ENCODE measurements at regions not wholly inside any gene's neighbourhood (a gene's known extent, or its start where the extent isn't known, plus 50 kb on each side); places are given as distances from the start of the nearest gene placed in this dataset.

DNA sequence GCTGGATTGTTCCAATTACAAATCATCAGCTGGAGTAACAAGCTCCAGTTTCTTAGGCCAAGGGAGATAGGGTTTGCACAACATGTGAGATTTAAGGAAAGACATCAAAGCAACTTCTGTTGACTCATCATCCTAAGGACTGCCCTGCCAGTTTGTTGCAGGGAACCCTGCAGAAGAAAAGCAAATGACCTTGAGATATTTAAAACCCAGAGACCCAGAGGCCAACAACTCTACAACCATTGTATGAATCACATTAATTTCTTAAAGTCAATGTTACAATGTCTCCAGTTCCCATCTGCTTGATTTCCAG lies 491.8 kb upstream of the ACVR2A start:
- Histone ChIP-seq H3K9me3 (ENCODE audit: control insufficient read depth, low read length) (no peaks in the 10 kb centered on the region), H4K91ac (ENCODE audit: low read length) (no peak overlapping the region), H2AFZ (ENCODE audit: low read depth, low read length) (no peak overlapping the region), H4K8ac (ENCODE audit: low read length) (no peak overlapping the region), H2BK12ac (ENCODE audit: low read length in 2 of 2) (no peak overlapping the region), H3K4me3 (ENCODE audit: insufficient read depth in 1 of 2, low read depth in 1 of 2, low read length in 2 of 2) (no peak overlapping the region), H3K9ac (ENCODE audit: low read length) (no peak overlapping the region), H3K4me2 (ENCODE audit: low read length, poor library complexity, severe bottlenecking) (no peak overlapping the region), H3K14ac (ENCODE audit: low read length in 2 of 2) (no peak overlapping the region), H3K18ac (ENCODE audit: low read depth in 1 of 2, low read length in 2 of 2) (no peak overlapping the region), H2BK5ac (ENCODE audit: low read depth, low read length, poor library complexity, severe bottlenecking) (no peak overlapping the region), H3K23ac (ENCODE audit: low read length in 2 of 2) (no peak overlapping the region), H3K27me3 (ENCODE audit: control insufficient read depth in 1 of 2, insufficient read depth in 1 of 2, low read length in 2 of 2) (no peaks in the 10 kb centered on the region), H3K79me1 (replicated peaks; ENCODE audit: low read length, poor library complexity, severe bottlenecking) (no peaks in the 10 kb centered on the region), H3K4me1 (ENCODE audit: control insufficient read depth, insufficient read depth, low read depth, low read length) (no peaks in the 10 kb centered on the region), H3K36me3 (ENCODE audit: control insufficient read depth in 1 of 2, insufficient read depth in 2 of 2, low read depth in 1 of 2, low read length in 2 of 2) (no peaks in the 10 kb centered on the region), H3K4ac (ENCODE audit: low read depth in 1 of 2, low read length in 2 of 2) (no peak overlapping the region), H2BK15ac (ENCODE audit: low read depth, poor library complexity, severe bottlenecking) (no peak overlapping the region), H2AK5ac (ENCODE audit: low read length, severe bottlenecking) (no peak overlapping the region), H2BK120ac (ENCODE audit: low read depth, low read length) (no peak overlapping the region), H3K27ac (ENCODE audit: low read length, poor library complexity, severe bottlenecking) (no peak overlapping the region)
- DNase-seq: no peak

DNA sequence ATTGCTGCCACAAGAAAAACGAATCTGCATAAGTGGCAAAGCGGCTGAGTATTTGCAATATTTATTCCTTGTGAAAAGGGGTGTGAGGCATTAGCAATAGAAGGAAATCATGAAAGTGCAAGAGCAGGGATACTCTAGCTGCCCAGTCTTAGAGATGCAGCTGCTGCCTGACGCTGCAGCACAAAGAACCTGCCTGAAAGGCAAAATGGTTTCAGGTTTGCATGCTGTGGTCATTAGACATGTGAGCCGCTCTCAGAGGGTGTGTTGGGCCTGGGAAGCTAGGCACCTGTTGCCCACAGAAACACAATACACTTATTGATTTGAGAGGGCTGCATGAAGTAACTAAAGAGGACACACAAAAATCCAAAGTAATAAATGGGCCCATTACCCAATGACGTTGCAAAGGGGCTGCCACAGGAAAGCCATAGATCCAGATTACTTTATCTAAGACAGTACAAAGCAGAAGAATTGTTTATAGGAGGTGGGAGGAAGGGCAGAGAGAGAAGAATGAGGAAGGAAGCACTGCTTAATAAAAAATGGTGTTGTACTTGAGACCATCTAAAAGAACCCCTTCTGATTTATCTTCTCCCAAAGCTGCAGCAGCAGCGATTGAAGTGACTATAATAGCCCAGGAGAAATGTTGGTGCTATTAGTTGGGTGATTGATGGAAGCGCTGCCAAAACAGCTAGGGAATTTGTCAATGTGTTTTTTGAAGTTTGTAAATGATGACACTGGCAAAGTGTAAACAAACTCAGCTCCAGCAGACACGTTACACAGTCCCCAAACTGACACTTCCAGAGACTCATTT lies 492.4 kb upstream of the ACVR2A start:
- H3K36me3 ChIP-seq (ENCODE audit: control insufficient read depth in 1 of 2, insufficient read depth in 2 of 2, low read depth in 1 of 2, low read length in 2 of 2): no peaks in the 10 kb centered on the region
- 63% methylated on average over 7 of the region's 8 CpGs for WGBS
- no peak overlapping the region for H2AFZ ChIP-seq (ENCODE audit: low read depth, low read length)
- no peak overlapping the region for H3K23ac ChIP-seq (ENCODE audit: low read length in 2 of 2)
- H2BK120ac ChIP-seq (ENCODE audit: low read depth, low read length): no peak overlapping the region
- H2AK5ac ChIP-seq (ENCODE audit: low read length, severe bottlenecking): no peak overlapping the region
- no peak overlapping the region for H3K4me3 ChIP-seq (ENCODE audit: insufficient read depth in 1 of 2, low read depth in 1 of 2, low read length in 2 of 2)
- H3K4ac ChIP-seq (ENCODE audit: low read depth in 1 of 2, low read length in 2 of 2): no peak overlapping the region
- no peak for DNase-seq
- no peak overlapping the region for H3K18ac ChIP-seq (ENCODE audit: low read depth in 1 of 2, low read length in 2 of 2)
- no peak overlapping the region for H3K9ac ChIP-seq (ENCODE audit: low read length)
- H2BK12ac ChIP-seq (ENCODE audit: low read length in 2 of 2): no peak overlapping the region
- H2BK5ac ChIP-seq (ENCODE audit: low read depth, low read length, poor library complexity, severe bottlenecking): no peak overlapping the region
- no peak overlapping the region for H3K14ac ChIP-seq (ENCODE audit: low read length in 2 of 2)
- H3K27me3 ChIP-seq (ENCODE audit: control insufficient read depth in 1 of 2, insufficient read depth in 1 of 2, low read length in 2 of 2): no peaks in the 10 kb centered on the region
- no peaks in the 10 kb centered on the region for H3K4me1 ChIP-seq (ENCODE audit: control insufficient read depth, insufficient read depth, low read depth, low read length)
- H3K79me1 ChIP-seq (replicated peaks; ENCODE audit: low read length, poor library complexity, severe bottlenecking): no peaks in the 10 kb centered on the region
- no peak overlapping the region for H4K8ac ChIP-seq (ENCODE audit: low read length)
- H4K91ac ChIP-seq (ENCODE audit: low read length): no peak overlapping the region
- no peak overlapping the region for H3K27ac ChIP-seq (ENCODE audit: low read length, poor library complexity, severe bottlenecking)
- no peaks in the 10 kb centered on the region for H3K9me3 ChIP-seq (ENCODE audit: control insufficient read depth, low read length)
- H2BK15ac ChIP-seq (ENCODE audit: low read depth, poor library complexity, severe bottlenecking): no peak overlapping the region
- no peak overlapping the region for H3K4me2 ChIP-seq (ENCODE audit: low read length, poor library complexity, severe bottlenecking)

DNA sequence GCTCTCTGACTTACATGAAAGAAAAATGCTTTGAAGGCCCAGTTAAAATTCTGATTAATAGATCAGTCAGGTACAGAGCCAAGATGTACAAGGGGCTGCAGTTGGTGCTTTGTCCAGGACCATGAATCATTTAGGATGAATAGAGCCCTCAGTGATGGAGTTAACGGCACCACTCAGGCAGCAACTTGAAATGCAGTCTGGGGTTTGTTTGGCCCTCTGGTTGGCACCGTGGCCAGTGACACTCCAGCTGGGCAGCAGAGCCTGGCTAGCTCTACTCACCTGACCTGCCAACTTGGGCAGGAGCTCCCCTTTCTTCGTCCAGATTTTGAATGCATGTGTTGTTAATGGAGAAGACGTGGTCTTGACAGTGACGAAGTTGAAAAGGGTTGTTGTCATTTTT lies 493.0 kb upstream of the ACVR2A start:
- no peaks in the 10 kb centered on the region for H3K9me3 ChIP-seq (ENCODE audit: control insufficient read depth, low read length)
- no peaks in the 10 kb centered on the region for H3K4me1 ChIP-seq (ENCODE audit: control insufficient read depth, insufficient read depth, low read depth, low read length)
- H3K18ac ChIP-seq (ENCODE audit: low read depth in 1 of 2, low read length in 2 of 2): no peak overlapping the region
- H3K27me3 ChIP-seq (ENCODE audit: control insufficient read depth in 1 of 2, insufficient read depth in 1 of 2, low read length in 2 of 2): no peaks in the 10 kb centered on the region
- H4K91ac ChIP-seq (ENCODE audit: low read length): no peak overlapping the region
- no peak overlapping the region for H3K27ac ChIP-seq (ENCODE audit: low read length, poor library complexity, severe bottlenecking)
- H3K9ac ChIP-seq (ENCODE audit: low read length): no peak overlapping the region
- 71% methylated on average over 2 of the region's 5 CpGs for WGBS
- no peak for DNase-seq
- H2AFZ ChIP-seq (ENCODE audit: low read depth, low read length): no peak overlapping the region
- H3K4me3 ChIP-seq (ENCODE audit: insufficient read depth in 1 of 2, low read depth in 1 of 2, low read length in 2 of 2): no peak overlapping the region
- H2AK5ac ChIP-seq (ENCODE audit: low read length, severe bottlenecking): no peak overlapping the region
- H2BK5ac ChIP-seq (ENCODE audit: low read depth, low read length, poor library complexity, severe bottlenecking): no peak overlapping the region
- H3K79me1 ChIP-seq (replicated peaks; ENCODE audit: low read length, poor library complexity, severe bottlenecking): no peaks in the 10 kb centered on the region
- H2BK15ac ChIP-seq (ENCODE audit: low read depth, poor library complexity, severe bottlenecking): no peak overlapping the region
- H2BK120ac ChIP-seq (ENCODE audit: low read depth, low read length): no peak overlapping the region
- H3K36me3 ChIP-seq (ENCODE audit: control insufficient read depth in 1 of 2, insufficient read depth in 2 of 2, low read depth in 1 of 2, low read length in 2 of 2): no peaks in the 10 kb centered on the region
- H3K4me2 ChIP-seq (ENCODE audit: low read length, poor library complexity, severe bottlenecking): no peak overlapping the region
- H4K8ac ChIP-seq (ENCODE audit: low read length): no peak overlapping the region
- H3K4ac ChIP-seq (ENCODE audit: low read depth in 1 of 2, low read length in 2 of 2): no peak overlapping the region
- H2BK12ac ChIP-seq (ENCODE audit: low read length in 2 of 2): no peak overlapping the region
- no peak overlapping the region for H3K14ac ChIP-seq (ENCODE audit: low read length in 2 of 2)
- no peak overlapping the region for H3K23ac ChIP-seq (ENCODE audit: low read length in 2 of 2)

DNA sequence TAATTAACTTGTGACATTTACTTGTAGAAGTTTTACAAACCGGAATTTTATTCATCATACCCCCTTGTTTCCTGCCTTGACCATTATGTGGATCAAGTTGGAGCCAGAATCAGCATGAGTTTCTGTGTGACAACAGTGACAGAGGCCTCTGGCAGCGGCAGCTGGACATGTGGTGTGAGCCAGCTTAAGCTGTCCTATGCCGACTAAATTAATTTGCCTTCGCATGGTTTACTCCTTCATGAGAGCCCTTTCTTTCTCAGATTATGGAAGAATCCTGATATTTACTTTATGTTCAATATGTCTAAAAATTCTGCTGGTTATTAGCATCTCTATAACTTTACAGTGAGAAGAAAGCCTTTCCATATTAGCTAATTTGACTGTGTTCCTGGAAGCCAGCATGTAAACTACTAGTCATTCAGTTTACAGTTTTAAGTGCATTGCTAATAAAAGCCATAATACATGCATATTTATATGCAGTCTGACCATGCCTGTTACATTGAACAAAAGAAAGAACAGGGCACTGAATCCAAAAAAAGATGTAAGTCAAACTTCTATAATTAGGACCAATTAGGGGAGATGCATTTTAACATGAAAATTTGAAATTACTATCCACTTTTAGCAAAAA lies 495.8 kb upstream of the ACVR2A start:
- H3K79me1 ChIP-seq (replicated peaks; ENCODE audit: low read length, poor library complexity, severe bottlenecking): no peaks in the 10 kb centered on the region
- H2BK15ac ChIP-seq (ENCODE audit: low read depth, poor library complexity, severe bottlenecking): no peak overlapping the region
- no peak overlapping the region for H2AK5ac ChIP-seq (ENCODE audit: low read length, severe bottlenecking)
- no peak overlapping the region for H3K23ac ChIP-seq (ENCODE audit: low read length in 2 of 2)
- no peaks in the 10 kb centered on the region for H3K36me3 ChIP-seq (ENCODE audit: control insufficient read depth in 1 of 2, insufficient read depth in 2 of 2, low read depth in 1 of 2, low read length in 2 of 2)
- no peak overlapping the region for H3K4me2 ChIP-seq (ENCODE audit: low read length, poor library complexity, severe bottlenecking)
- H3K4ac ChIP-seq (ENCODE audit: low read depth in 1 of 2, low read length in 2 of 2): no peak overlapping the region
- no peak overlapping the region for H4K91ac ChIP-seq (ENCODE audit: low read length)
- H4K8ac ChIP-seq (ENCODE audit: low read length): no peak overlapping the region
- H2BK5ac ChIP-seq (ENCODE audit: low read depth, low read length, poor library complexity, severe bottlenecking): no peak overlapping the region
- H3K9me3 ChIP-seq (ENCODE audit: control insufficient read depth, low read length): peaks cover 18% of the 10 kb centered on the region
- no peak overlapping the region for H3K9ac ChIP-seq (ENCODE audit: low read length)
- no peaks in the 10 kb centered on the region for H3K27me3 ChIP-seq (ENCODE audit: control insufficient read depth in 1 of 2, insufficient read depth in 1 of 2, low read length in 2 of 2)
- H2BK120ac ChIP-seq (ENCODE audit: low read depth, low read length): no peak overlapping the region
- 86% methylated on average over 2 of the region's 4 CpGs for WGBS
- H3K4me3 ChIP-seq (ENCODE audit: insufficient read depth in 1 of 2, low read depth in 1 of 2, low read length in 2 of 2): no peak overlapping the region
- no peak overlapping the region for H2BK12ac ChIP-seq (ENCODE audit: low read length in 2 of 2)
- H3K27ac ChIP-seq (ENCODE audit: low read length, poor library complexity, severe bottlenecking): no peak overlapping the region
- DNase-seq: no peak
- no peaks in the 10 kb centered on the region for H3K4me1 ChIP-seq (ENCODE audit: control insufficient read depth, insufficient read depth, low read depth, low read length)
- H3K18ac ChIP-seq (ENCODE audit: low read depth in 1 of 2, low read length in 2 of 2): no peak overlapping the region
- no peak overlapping the region for H3K14ac ChIP-seq (ENCODE audit: low read length in 2 of 2)
- no peak overlapping the region for H2AFZ ChIP-seq (ENCODE audit: low read depth, low read length)
